Heart right ventricle (tissue), 16 donors: ENCODE measurements at regions not wholly inside any gene's neighbourhood (a gene's known extent, or its start where the extent isn't known, plus 50 kb on each side); places are given as distances from the start of the nearest gene placed in this dataset.

ENCODE experiments used
- ATAC-seq, 8 donors: fragments of 200-7000 bp; cut with Tn5 transposase; one replicate each; pipeline ENCODE4 v1.9.1; 2020; ENCODE audit warnings: mild to moderate bottlenecking in 8 of 8, moderate library complexity in 8 of 8, moderate number of reproducible peaks in 1 of 8
- DNase-seq, 2 donors: peaks; one replicate each; pipeline ENCODE4 v3.0.0-alpha.2; 2020
- H3K27ac ChIP-seq, 10 donors: fragments of 200-600 bp; sonication (generic) in 2 of 10; one replicate each; pipeline versions ENCODE4 v1.5.0 to v1.8.0; 2020 to 2022; ENCODE audit warnings: mild to moderate bottlenecking in 3 of 10
- H3K27me3 ChIP-seq, 7 donors: fragments of 200-600 bp; one replicate each; pipeline ENCODE4 v1.8.0; 2021 to 2022; ENCODE audit warnings: mild to moderate bottlenecking in 2 of 7
- H3K36me3 ChIP-seq, 9 donors: fragments of 200-600 bp; sonication (generic) in 1 of 9; one replicate each; pipeline versions ENCODE4 v1.5.0 to v1.8.0; 2020 to 2022; ENCODE audit warnings: mild to moderate bottlenecking in 2 of 9
- H3K4me1 ChIP-seq, 9 donors: fragments of 200-600 bp; sonication (generic) in 1 of 9; one replicate each; pipeline versions ENCODE4 v1.5.0 to v1.8.0; 2020 to 2022; ENCODE audit warnings: mild to moderate bottlenecking in 4 of 9
- H3K4me3 ChIP-seq, 10 donors: fragments of 200-600 bp; sonication (generic) in 2 of 10; one replicate each; pipeline versions ENCODE4 v1.5.0 to v1.8.0; 2020 to 2022; ENCODE audit warnings: mild to moderate bottlenecking in 7 of 10, moderate library complexity in 2 of 10
- H3K9me3 ChIP-seq, 11 donors: fragments of 200-600 bp in 10 of 11; sonication (generic) in 2 of 11; one replicate each; pipeline versions ENCODE4 v1.5.0 to v1.8.0; 2013 to 2022; ENCODE audit warnings: mild to moderate bottlenecking in 2 of 11, control low read depth in 1 of 11, moderate library complexity in 1 of 11
- WGBS, 2 donors: extraction: QIAGEN DNeasy Blood & Tissue Kit; methylation state at CpG; one replicate each; pipeline ENCODE4 v1.1.7; 2013; ENCODE audit warnings: inconsistent platforms in 1 of 2; 5-methylcytosine and 5-hydroxymethylcytosine counted together
- intact Hi-C, 10 donors: fragments of 100-400 bp; cut with DNase I; formaldehyde crosslinking; loops; one replicate each; pipeline versions ENCODE4 v1.11.1 to v1.14.2; 2022
- TF ChIP-seq, protein P1 (sequence below), 9 donors: fragments of 200-600 bp; sonication (generic) in 2 of 9; IDR thresholded peaks; one replicate each; pipeline versions ENCODE4 v1.5.0 to v1.8.0; 2021 to 2022; ENCODE audit warnings: antibody characterized with exemption in 9 of 9, mild to moderate bottlenecking in 5 of 9, moderate library complexity in 1 of 9
- donor health status: Arrhythmogenic right ventricular cardiomyopathy.
- donor health status: ischemic (EF 13 %, LVEDD 7.1; RV severe dilation, severe dysfunction).
- donor health status: healthy with polysubstance abuse.
- donor health status: DM: no; HTN: yes; CAD: no.
- donor health status: DM: no; HTN: no; CAD: no.
- donor health status: ischemic (EF 25% LVEDD 6.9; RV normal size, moderate dysfunction).
- donor health status: ischemic (EF 25% LVEDD 5.7; RV mildly dilated, moderate dysfunction).
- donor health status: healthy.
- donor health status: DM: yes; HTN: yes; CAD: no.
- donor health status: Ischemic cardiomyopathy.
- donor health status: ischemic (EF 35%, LVEDD 5.7; RV mildly dilated, moderate dysfunction).
- donor health status: nonischemic (EF 11% LVEDD 7.7; RV severe dilation, severe dysfunction).
- donor health status: DM: yes; HTN: yes; CAD: no.
- donor health status: PGD.
- donor health status: ischemic (EF 29% LVEDD 5.4; RV normal size, mild dysfunction).
- donor health status: nonischemic (EF 23%, LVEDD 6.1; RV moderate dilation, normal function).

DNA sequence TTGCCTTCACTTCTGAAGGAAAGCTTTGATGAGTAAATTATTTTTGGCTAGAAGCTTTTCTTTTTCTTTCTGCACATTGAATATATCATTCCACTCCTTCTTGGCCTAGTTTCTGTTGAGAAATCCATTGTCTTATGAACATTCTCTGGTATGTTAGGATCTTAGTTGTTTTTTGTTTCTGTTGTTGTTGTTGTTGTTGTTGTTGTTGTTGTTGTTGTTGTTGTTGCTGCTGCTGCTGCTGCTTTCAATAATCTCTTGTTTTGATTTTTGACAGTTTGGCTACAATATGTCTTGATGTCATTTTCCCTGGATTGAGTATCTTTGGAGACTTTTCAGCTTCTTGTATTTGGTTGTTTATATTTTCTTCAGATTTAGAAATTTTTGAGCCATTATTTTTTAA lies 836.5 kb upstream of the MAN1A1 start:
- H3K4me1 ChIP-seq, result no peaks in the 10 kb centered on the region
- H3K27me3 ChIP-seq, result no peaks in the 10 kb centered on the region
- H3K9me3 ChIP-seq, result peaks cover 0 to 5% (median 0%) of the 10 kb centered on the region in 11 donors
- intact Hi-C loops, result no loop called here
- H3K4me3 ChIP-seq, result no peak overlapping the region
- no peak for DNase-seq
- TF ChIP-seq, protein P1, sequence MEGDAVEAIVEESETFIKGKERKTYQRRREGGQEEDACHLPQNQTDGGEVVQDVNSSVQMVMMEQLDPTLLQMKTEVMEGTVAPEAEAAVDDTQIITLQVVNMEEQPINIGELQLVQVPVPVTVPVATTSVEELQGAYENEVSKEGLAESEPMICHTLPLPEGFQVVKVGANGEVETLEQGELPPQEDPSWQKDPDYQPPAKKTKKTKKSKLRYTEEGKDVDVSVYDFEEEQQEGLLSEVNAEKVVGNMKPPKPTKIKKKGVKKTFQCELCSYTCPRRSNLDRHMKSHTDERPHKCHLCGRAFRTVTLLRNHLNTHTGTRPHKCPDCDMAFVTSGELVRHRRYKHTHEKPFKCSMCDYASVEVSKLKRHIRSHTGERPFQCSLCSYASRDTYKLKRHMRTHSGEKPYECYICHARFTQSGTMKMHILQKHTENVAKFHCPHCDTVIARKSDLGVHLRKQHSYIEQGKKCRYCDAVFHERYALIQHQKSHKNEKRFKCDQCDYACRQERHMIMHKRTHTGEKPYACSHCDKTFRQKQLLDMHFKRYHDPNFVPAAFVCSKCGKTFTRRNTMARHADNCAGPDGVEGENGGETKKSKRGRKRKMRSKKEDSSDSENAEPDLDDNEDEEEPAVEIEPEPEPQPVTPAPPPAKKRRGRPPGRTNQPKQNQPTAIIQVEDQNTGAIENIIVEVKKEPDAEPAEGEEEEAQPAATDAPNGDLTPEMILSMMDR (IDR thresholded peaks at IDR 0.05), result no peak
- ATAC-seq, result no peak
- H3K27ac ChIP-seq, result no peak overlapping the region
- no peaks in the 10 kb centered on the region for H3K36me3 ChIP-seq

DNA sequence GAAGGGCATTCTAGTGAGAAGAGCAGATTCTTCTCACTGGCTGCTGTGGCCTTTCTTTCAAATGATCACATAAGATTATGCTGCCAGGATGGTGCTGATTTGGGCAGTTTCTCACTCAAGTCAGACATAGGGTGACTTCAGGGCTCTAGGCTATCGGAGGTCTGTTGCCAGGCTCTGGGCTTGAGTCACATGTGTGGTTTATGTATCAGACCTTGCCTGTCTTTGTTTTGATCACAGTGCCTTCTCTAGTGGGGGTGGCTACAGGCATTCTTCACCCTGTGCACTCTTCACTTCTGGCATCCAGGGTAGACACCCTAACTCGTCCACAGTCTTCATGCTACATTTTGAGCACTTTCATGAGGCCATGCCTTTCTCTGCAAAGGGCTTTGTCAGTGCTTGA lies 823.7 kb upstream of the MAN1A1 start:
- no peaks in the 10 kb centered on the region for H3K27me3 ChIP-seq
- H3K4me3 ChIP-seq, result no peak overlapping the region
- peaks cover 0 to 3% (median 0%) of the 10 kb centered on the region in 11 donors for H3K9me3 ChIP-seq
- no peak overlapping the region for H3K27ac ChIP-seq
- no peak for ATAC-seq
- no peaks in the 10 kb centered on the region for H3K36me3 ChIP-seq
- H3K4me1 ChIP-seq, result no peaks in the 10 kb centered on the region
- TF ChIP-seq, protein P1 (IDR thresholded peaks at IDR 0.05), result no peak
- DNase-seq, result no peak
- 72 to 75% methylated on average over 2 of the region's 2 CpGs for whole genome bisulfite sequencing, 2 donors
- intact Hi-C loops, result no loop called here

DNA sequence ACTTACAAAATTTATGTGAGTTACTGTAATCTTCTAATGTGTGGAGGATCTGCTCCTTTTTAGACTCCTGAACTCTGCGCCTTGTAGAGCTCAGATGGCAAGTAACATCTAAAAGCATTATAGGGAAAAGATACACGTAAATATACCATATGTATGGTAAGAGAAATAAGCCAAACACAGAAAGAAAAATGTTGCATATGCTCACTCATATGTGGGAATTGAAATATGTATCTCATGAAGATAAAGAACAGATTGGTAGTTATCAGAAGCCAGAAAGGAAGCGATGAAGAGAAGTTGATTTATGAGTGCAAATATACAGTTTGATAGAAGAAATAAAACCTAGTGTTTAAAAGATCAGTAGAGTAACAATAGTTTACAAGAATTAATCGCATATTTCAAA lies 815.0 kb upstream of the MAN1A1 start:
- DNase-seq (no peak), ATAC-seq (no peak)
- H3K9me3 ChIP-seq, result no peaks in the 10 kb centered on the region
- no peak overlapping the region for H3K27ac ChIP-seq
- TF ChIP-seq, protein P1 (IDR thresholded peaks at IDR 0.05), result no peak
- no peak overlapping the region for H3K4me3 ChIP-seq
- H3K27me3 ChIP-seq, result no peaks in the 10 kb centered on the region
- no peaks in the 10 kb centered on the region for H3K36me3 ChIP-seq
- intact Hi-C loops, result no loop called here
- WGBS, 2 donors, result 76 to 87% methylated on average over 4 of the region's 4 CpGs
- H3K4me1 ChIP-seq, result no peaks in the 10 kb centered on the region

DNA sequence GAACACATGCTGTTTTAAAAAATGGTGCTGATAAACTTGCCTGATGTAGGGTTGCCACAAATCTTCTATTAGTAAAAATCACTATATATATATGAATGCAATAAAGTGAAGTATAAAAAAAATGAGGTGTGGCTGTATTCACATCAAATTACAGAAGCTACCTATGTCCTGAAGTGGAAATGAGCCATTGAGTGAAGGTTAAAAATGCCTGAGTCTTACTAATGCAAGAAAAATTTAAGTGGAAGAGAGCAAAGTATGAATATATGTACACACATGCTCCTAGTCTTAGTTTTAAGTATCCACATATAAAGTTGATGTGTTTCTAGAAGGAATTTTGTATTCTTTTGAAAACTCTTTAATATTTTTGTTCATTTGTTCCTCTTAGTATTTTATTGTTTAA lies 808.3 kb upstream of the MAN1A1 start:
- TF ChIP-seq, protein P1 (IDR thresholded peaks at IDR 0.05), result no peak
- Histone ChIP-seq H3K4me3 (no peak overlapping the region), H3K36me3 (no peaks in the 10 kb centered on the region), H3K9me3 (peaks cover 0 to 10% (median 0%) of the 10 kb centered on the region in 11 donors), H3K4me1 (no peaks in the 10 kb centered on the region), H3K27ac (no peak overlapping the region), H3K27me3 (no peaks in the 10 kb centered on the region)
- DNase-seq, result no peak
- intact Hi-C loops, result no loop called here
- no peak for ATAC-seq
